ENCODE measurements at regions not wholly inside any gene's neighbourhood (a gene's known extent, or its start where the extent isn't known, plus 50 kb on each side); places are given as distances from the start of the nearest gene placed in this dataset.

DNA sequence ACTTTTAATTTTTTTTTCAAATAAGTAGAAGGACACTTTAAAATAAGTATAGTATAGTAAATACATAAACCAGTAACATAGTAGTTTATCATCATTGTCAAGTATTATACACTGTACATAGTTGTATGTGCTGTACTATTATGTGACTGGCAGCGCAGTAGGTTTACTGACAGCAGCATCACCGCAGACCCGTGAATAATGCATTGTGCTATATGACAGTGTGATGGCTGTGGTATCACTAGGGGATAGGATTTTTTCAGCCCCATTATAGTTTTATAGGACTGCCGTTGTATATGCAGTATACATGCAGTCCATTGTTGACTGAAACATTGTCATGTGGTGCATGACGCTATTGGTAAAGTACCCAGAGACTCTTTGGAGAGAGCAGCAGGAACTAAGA is 306.5 kb downstream of the SQOR start:
- DNase-seq (ENCODE audit: extremely low read depth in 1 of 2, low read depth in 1 of 2) = no peak

GRCh38 chr15:45943240-45943639 is 308.4 kb downstream of the SQOR start:
- DNase-seq (ENCODE audit: extremely low read depth in 1 of 2, low read depth in 1 of 2) = no peak

DNA sequence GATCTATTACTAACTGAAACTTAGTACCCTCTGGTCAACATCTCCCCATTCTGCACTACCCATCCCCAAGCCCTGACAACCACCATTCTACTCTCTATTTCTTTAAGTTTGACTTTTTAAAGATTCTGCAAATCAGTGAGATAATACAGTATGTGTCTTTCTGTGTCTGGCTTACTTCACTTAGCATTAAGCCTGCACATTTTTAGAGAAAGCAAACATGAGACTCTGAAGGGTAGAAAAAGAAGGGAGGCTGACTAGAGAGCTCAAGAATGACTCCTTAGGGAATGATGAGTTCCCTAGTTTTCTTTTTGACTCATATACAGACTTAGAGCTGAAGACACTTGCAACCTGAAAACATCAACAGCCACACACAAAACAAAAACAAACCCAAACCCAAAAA is 311.3 kb downstream of the SQOR start:
- no peak for DNase-seq (ENCODE audit: extremely low read depth in 1 of 2, low read depth in 1 of 2)

GRCh38 chr15:45948181-45948621 is 313.4 kb downstream of the SQOR start:
- DNase-seq (ENCODE audit: extremely low read depth in 1 of 2, low read depth in 1 of 2) = no peak

DNA sequence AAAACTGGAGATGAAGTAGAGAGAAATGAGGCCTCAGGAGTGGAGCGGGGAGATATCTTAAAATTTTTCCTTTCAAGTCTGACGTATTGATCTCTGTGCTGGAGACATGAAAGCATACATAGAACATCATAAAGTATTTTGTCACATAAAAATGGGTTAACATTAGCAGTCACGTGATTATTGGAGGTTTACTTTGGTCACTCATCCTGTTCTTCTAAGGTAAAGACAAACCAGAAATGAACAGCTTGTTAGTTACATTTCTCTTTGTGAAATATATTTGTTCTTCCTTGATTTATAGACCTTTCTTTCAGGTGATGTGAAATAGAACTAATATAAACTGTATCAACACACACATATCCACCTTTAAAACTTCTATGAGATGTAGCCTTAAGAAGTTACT is 324.1 kb downstream of the SQOR start:
- no peak for DNase-seq (ENCODE audit: extremely low read depth in 1 of 2, low read depth in 1 of 2)

GRCh38 chr15:45962733-45963132 is 327.9 kb downstream of the SQOR start:
- no peak for DNase-seq (ENCODE audit: extremely low read depth in 1 of 2, low read depth in 1 of 2)

DNA sequence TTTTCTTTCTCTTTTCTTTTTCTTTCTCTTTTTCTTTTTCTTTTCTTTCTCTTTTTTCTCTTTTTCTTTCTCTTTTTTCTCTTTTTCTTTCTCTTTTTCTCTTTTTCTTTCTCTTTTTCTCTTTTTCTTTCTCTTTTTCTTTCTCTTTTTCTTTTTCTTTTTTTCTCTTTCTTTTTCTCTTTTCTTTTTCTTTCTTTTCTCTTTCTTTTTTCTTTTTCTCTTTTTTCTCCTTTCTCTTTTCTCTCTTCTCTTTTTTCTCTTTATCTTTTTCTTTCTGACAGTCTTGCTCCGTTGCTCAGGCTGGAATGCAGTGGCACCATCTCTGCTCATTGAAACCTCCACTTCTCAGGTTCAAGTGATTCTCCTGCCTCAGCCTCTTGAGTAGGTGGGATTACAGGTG is 335.7 kb downstream of the SQOR start:
- no peak for DNase-seq (ENCODE audit: extremely low read depth in 1 of 2, low read depth in 1 of 2)

DNA sequence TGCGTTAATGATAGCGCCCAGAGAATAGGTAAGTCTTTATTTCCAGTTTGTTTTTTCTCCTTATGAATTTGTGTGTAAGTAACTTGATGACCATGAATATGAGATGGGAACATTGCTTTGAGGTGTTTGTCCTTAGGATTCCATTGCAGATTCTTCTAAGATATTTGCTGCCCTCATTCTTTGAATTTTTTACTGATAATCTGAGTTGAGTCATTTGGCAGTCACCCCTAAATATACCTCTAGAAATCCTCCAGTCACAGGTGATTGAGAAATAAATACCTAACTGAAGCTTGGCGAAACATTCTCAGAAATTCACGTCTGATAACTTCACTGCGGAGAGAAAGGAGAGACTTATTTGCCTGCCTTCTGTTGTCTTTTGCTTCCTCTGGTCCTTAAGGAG is 345.5 kb downstream of the SQOR start:
- DNase-seq (ENCODE audit: extremely low read depth in 1 of 2, low read depth in 1 of 2) = no peak

- DNase-seq (ENCODE audit: extremely low read depth in 1 of 2, low read depth in 1 of 2) = no peak
Observed at GRCh38 chr15:45981625-45982024, 346.8 kb downstream of the SQOR start.

DNA sequence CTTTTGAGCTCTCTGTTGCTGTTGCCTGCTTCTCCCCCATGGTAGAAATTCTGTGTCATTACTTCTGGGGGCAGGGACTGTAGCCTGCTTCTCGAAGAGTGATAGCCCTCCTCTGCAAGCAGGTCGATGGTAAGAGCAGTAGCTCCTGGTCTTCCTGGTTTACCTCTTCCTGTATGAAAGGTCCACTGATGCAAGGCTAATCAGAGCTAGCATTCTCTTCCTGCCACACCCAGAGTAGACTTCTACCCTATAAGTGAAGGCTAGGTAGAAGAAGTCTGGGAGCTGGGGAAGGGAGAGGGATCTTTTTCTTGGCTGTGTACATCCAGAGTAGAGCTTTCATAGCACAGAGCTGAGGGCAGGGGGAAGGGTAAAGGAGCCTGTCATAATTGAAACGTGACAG is 357.0 kb downstream of the SQOR start:
- no peak for DNase-seq (ENCODE audit: extremely low read depth in 1 of 2, low read depth in 1 of 2)

GRCh38 chr15:45993072-45993471 is 358.2 kb downstream of the SQOR start:
- DNase-seq (ENCODE audit: extremely low read depth in 1 of 2, low read depth in 1 of 2) = no peak

- DNase-seq (ENCODE audit: extremely low read depth in 1 of 2, low read depth in 1 of 2) = no peak
Observed at GRCh38 chr15:45993508-45993907, 358.7 kb downstream of the SQOR start.

DNA sequence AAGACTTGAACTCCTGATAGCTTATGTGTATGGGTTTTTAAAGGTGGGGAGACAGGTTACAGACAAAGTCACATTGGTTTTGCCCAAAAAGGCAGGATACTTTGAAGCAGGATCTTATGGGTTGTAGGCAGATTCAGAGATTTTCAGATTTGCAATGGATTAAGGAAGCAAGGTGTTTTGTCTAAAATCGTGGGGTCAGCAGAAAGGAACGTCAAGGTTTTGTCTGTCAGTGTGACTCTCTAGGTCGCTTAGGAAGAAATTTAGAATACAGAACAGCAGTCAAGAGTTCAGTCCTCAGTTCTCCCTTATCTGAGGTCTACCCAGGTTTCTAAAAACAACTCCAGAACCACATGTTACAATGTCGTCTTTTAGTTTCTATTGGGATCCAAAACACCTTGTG is 361.0 kb downstream of the SQOR start:
- DNase-seq (ENCODE audit: extremely low read depth in 1 of 2, low read depth in 1 of 2) = no peak

DNA sequence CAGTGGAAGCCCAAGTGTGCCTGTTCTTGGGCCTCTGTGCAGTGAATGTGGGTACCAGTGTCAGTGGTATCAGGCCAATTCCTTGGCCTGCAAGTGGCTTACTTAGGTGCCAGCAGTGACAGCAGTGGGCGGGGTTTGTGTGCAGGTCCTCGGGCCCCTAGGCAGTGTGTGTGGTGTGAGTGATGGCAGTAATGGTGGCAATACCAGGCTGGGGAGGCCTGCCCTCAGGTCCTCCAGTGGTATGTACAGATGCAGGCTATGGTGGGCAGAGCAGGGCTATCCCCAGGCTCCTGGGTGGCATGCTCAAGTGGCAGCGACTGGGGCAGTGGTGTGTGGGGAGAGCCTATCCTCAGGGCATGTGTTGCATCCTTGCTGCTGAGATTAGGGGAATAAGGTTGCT is 379.7 kb downstream of the SQOR start:
- DNase-seq (ENCODE audit: extremely low read depth in 1 of 2, low read depth in 1 of 2) = no peak

GRCh38 chr15:46034755-46035154 is 399.9 kb downstream of the SQOR start:
- DNase-seq (ENCODE audit: extremely low read depth in 1 of 2, low read depth in 1 of 2) = no peak

DNA sequence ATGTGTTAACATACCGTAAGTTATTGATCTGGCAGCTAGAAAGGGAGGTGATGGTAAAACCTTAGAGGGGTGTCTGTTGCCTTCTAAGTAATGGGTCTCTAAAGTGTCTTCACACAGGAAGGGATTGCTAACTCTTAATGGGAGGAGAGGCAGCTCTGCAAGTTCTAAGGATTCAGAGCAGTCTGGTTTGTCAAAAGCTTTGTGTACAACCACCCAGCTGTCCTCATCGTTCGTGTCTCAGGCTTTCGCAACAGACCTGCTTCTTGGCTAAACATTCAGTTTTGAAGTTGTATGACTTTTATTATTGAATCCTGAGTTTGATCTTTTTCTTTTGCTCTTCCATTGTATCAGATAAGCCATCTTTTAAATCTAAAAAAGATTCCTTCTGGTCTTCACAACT is 404.9 kb downstream of the SQOR start:
- DNase-seq (ENCODE audit: extremely low read depth in 1 of 2, low read depth in 1 of 2) = no peak

DNA sequence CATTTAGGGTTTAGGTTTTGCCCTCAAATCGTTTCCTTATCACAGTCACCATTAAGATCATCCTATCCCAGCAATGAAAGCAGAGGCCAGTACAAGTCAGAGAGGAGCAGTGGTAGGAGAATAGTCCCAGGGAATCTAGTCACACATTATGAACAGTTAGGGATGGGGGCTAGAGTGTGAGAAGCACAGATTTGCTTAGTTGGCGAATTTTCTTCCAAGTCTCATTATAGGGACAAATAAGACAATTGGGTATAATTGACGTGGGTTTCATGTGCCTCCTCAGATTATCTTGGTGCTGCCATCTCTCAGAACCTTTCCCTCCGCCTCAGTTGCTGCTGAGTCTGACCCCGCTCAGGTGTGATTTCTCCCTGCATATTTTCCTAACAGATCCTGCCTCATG is 407.1 kb downstream of the SQOR start:
- no peak for DNase-seq (ENCODE audit: extremely low read depth in 1 of 2, low read depth in 1 of 2)

GRCh38 chr15:46059921-46060594 is 425.2 kb downstream of the SQOR start:
- DNase-seq (ENCODE audit: extremely low read depth in 1 of 2, low read depth in 1 of 2) = no peak

- no peak for DNase-seq (ENCODE audit: extremely low read depth in 1 of 2, low read depth in 1 of 2)
Observed at GRCh38 chr15:46061002-46061401, 426.2 kb downstream of the SQOR start.

- no peak for DNase-seq (ENCODE audit: extremely low read depth in 1 of 2, low read depth in 1 of 2)
Observed at GRCh38 chr15:46077220-46077619, 442.4 kb downstream of the SQOR start.

GRCh38 chr15:46079046-46079445 is 444.2 kb downstream of the SQOR start:
- no peak for DNase-seq (ENCODE audit: extremely low read depth in 1 of 2, low read depth in 1 of 2)

- DNase-seq (ENCODE audit: extremely low read depth in 1 of 2, low read depth in 1 of 2) = no peak
Observed at GRCh38 chr15:46080016-46080415, 445.2 kb downstream of the SQOR start.
